T-helper 2 cell treated with Interferon-gamma antibody and Interleukin-4, amounts not matched to agents 5 μg/mL and 100 μg/mL, for 36 hours (primary cell): ENCODE measurements at regions not wholly inside any gene's neighbourhood (a gene's known extent, or its start where the extent isn't known, plus 50 kb on each side); places are given as distances from the start of the nearest gene placed in this dataset.
A peak's percentile ranks its signal among the peaks of the same experiment; 100 is the strongest.

ENCODE experiments used
- DNase-seq: peaks from one replicate; pipeline ENCODE4 v3.0.0; 2021; ENCODE audit warnings: low spot score
- H3K27ac Mint-ChIP-seq: one replicate; pipeline ENCODE4 v1.8.0; 2021; ENCODE audit warnings: mild to moderate bottlenecking, mixed read lengths
- H3K27me3 Mint-ChIP-seq: one replicate; pipeline ENCODE4 v1.8.0; 2021; ENCODE audit warnings: low read depth, mixed read lengths
- H3K36me3 Mint-ChIP-seq: one replicate; pipeline ENCODE4 v1.8.0; 2021; ENCODE audit warnings: low read depth, mixed read lengths
- H3K4me1 Mint-ChIP-seq: one replicate; pipeline ENCODE4 v1.8.0; 2021; ENCODE audit warnings: low read depth, mixed read lengths
- H3K4me3 Mint-ChIP-seq: one replicate; pipeline ENCODE4 v1.8.0; 2022; ENCODE audit warnings: mild to moderate bottlenecking, moderate library complexity, mixed read lengths
- H3K9me3 Mint-ChIP-seq: one replicate; pipeline ENCODE4 v1.8.0; 2021; ENCODE audit warnings: mixed read lengths

DNA sequence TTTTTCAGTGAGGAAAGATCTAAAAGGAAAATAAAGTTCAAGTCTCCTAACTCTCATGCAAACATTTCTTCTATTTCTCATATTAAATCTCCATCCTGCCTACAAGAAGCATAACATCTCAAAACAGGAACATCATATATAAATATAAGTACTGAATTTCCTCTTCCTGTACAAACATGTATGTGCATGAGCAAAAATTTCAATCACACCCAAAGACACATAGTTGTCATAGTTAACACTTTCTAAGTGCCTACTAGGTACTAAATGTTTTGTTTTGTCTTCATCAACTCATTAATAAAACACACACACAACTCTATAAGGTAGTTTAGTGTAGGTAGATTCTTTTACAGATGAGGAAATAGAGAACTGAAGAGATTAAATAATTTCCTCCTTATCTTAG is 237.1 kb upstream of the ADGRL2 start:
- Mint-ChIP-seq H3K9me3 (no peaks in the 10 kb centered on the region), H3K27ac (no peak overlapping the region), H3K36me3 (no peaks in the 10 kb centered on the region), H3K27me3 (no peaks in the 10 kb centered on the region), H3K4me1 (no peaks in the 10 kb centered on the region), H3K4me3 (no peak overlapping the region)
- DNase-seq: no peak

DNA sequence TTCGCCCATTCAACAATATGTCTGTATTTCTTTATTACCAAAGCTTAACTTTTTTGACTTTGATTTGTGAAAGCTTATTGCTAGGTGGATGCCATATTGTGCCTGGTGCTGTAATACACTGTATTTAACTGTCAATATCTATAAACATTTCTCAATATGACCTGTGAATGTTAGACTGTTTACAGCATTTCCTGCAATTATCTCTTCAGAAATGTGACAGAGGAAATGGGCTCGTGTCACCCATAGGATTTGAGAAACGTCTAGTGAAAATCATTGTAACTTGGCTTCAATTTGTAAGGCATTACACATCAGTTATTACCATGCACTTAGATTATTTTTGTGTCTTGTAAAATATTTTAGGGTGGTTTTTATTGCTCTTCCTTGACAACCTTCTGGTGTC is 237.8 kb upstream of the ADGRL2 start:
- Mint-ChIP-seq H3K4me3 (no peak overlapping the region), H3K27me3 (no peaks in the 10 kb centered on the region), H3K27ac (no peak overlapping the region), H3K4me1 (no peaks in the 10 kb centered on the region), H3K9me3 (no peaks in the 10 kb centered on the region), H3K36me3 (no peaks in the 10 kb centered on the region)
- DNase-seq: no peak

DNA sequence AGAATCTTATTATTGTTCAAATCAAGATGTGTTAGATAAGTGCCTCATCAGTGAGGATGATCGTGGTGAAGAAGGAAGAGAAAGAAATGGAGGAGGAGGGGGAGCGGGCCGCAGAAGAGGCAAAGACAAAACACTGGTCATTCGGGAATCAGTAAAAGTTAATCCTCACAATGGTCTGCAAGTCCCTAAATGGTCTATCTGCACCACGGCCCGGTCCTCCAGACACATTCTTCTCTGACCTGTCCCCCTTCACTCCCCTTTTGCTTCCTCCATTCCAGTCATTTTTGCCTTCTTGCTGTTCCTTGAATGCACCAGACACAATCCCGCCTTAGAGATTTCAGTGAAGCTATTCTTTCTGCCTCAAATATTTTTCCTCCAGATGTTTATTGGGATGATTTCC is 240.1 kb upstream of the ADGRL2 start:
- Mint-ChIP-seq H3K4me3 (no peak overlapping the region), H3K27me3 (no peaks in the 10 kb centered on the region), H3K36me3 (no peaks in the 10 kb centered on the region), H3K27ac (no peak overlapping the region), H3K9me3 (no peaks in the 10 kb centered on the region), H3K4me1 (no peaks in the 10 kb centered on the region)
- no peak for DNase-seq

DNA sequence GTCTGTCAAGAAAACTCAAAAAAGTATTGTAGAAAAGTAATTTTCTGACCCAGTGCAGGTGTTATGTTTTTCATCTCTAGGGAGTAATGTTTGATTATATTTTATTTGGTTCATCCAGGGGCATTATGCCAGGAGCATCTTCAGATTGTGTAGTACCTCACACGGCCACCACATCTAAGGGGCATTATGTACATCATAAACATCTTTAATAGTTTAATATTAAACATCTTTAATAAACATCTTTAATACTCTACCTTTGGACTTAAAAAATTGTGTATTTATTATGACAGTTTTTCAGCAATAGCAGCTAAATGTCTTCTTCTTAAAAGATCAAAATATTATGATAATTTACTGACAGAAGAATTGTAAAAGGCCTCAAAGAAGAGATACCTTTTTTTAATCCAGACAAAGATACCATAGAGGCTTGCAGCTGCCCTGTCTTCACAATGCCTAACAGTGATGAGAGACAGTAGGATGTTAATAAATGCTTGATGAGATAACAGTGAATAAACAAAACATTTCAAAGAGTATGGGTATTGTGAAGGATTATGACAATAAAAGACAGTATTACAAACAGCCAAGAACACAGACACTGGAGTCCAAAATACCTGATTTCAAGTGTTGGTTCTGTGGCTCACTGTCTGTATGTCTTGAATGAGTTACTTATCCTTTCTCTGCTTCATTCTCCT is 240.9 kb upstream of the ADGRL2 start:
- no peak overlapping the region for H3K4me3 Mint-ChIP-seq
- no peaks in the 10 kb centered on the region for H3K4me1 Mint-ChIP-seq
- DNase-seq: no peak
- no peaks in the 10 kb centered on the region for H3K9me3 Mint-ChIP-seq
- H3K27me3 Mint-ChIP-seq: no peaks in the 10 kb centered on the region
- H3K27ac Mint-ChIP-seq: no peak overlapping the region
- H3K36me3 Mint-ChIP-seq: no peaks in the 10 kb centered on the region

DNA sequence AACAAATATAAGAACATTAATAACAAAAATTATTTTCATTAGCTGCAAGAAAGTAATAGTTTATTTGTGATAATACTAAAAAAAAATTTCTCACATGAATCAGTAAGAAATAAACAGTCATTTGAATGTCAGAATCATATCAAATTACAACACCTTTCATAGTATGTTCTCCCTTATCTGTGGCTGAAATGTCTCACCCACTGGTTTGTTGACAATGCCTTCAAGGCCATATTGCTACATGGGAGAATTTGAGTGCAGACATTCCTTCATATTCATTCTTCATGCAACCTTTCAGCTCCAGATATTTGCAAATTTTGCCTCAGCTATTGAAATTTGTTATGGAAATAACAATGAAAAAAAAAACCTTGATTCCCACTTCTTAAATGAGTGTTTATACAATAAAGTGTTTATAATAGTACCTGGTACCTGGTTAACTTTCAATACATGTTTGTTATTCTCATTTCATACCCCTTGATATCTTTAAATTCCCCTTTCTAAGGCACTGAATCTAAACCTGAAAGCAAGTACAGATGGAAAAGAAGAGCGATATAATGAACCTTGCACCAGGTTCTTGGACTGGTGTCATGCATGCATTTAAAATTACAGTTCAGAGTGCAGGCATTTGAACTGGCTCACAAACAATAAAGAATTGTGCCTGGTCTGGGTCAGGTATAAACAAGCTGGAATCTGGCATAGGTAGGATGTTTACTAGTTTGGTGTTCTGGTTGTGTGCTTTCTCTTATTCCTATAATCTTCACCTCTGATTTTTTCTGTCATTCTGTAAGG is 242.2 kb upstream of the ADGRL2 start:
- H3K9me3 Mint-ChIP-seq: no peaks in the 10 kb centered on the region
- DNase-seq: no peak
- no peak overlapping the region for H3K27ac Mint-ChIP-seq
- no peaks in the 10 kb centered on the region for H3K36me3 Mint-ChIP-seq
- no peak overlapping the region for H3K4me3 Mint-ChIP-seq
- H3K4me1 Mint-ChIP-seq: no peaks in the 10 kb centered on the region
- H3K27me3 Mint-ChIP-seq: no peaks in the 10 kb centered on the region

DNA sequence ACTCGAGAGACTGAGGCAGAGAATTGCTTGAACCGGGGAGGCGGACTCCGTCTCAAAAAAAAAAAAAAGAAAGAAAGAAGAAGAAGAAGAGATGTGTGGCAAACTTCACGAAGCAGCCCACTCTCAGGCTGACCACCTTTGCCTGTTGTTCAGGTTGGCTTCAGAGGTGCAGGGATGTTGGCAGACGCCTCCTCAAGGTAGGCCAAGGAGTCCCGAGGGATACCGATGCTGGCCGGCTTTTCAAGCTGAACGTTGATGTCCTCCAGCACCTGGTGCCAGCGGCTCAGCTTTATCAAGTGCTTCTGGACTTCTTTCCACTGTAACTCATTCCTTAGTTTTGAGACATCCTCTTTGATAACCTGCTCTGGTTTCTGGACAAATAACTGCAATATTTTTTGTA is 243.8 kb upstream of the ADGRL2 start:
- no peak overlapping the region for H3K27ac Mint-ChIP-seq
- no peaks in the 10 kb centered on the region for H3K36me3 Mint-ChIP-seq
- H3K27me3 Mint-ChIP-seq: peaks cover 2% of the 10 kb centered on the region
- no peak overlapping the region for H3K4me3 Mint-ChIP-seq
- no peaks in the 10 kb centered on the region for H3K9me3 Mint-ChIP-seq
- no peaks in the 10 kb centered on the region for H3K4me1 Mint-ChIP-seq
- no peak for DNase-seq

DNA sequence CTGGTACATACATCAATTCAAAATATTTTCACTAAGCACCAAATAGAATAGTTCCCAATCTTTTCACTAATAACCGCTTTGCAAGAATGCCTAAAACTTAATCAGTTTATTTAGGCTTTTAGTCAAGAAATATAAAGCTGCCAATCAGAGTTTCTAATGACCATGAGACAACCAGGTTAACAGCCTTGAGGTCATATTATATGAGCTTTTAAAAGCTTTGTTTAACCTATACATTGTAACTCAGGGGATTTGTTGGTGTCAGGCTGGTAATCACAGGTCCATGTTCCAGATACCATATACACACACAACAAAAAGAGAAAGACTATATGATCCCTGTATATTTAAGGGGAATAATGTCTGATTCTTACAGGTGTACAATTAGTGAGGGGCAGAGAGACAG is 246.2 kb upstream of the ADGRL2 start:
- no peaks in the 10 kb centered on the region for H3K36me3 Mint-ChIP-seq
- no peak overlapping the region for H3K4me3 Mint-ChIP-seq
- H3K4me1 Mint-ChIP-seq: no peaks in the 10 kb centered on the region
- no peak for DNase-seq
- H3K9me3 Mint-ChIP-seq: no peaks in the 10 kb centered on the region
- no peak overlapping the region for H3K27ac Mint-ChIP-seq
- H3K27me3 Mint-ChIP-seq: peaks cover 2% of the 10 kb centered on the region

DNA sequence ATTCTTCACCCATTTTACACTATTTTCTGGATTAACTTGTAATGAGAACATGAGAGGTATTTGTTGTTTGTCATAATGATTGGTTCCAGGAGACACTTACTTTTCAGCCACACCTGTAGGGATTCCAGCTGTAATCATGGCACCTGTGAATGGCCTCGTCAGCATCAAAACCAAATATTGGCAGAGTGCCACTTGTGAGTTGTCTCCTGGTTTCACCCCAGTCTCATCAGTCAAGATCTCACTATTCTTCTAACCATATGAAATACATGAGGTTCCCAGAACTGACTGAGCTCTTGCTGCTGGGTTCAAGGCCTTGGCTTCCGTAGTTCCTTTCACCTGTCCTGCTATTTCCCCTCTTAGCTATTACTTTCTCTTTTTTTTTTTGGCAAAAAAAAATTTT is 246.6 kb upstream of the ADGRL2 start:
- H3K27me3 Mint-ChIP-seq: peaks cover 2% of the 10 kb centered on the region
- no peak overlapping the region for H3K4me3 Mint-ChIP-seq
- peaks cover under 1% of the 10 kb centered on the region for H3K4me1 Mint-ChIP-seq
- H3K27ac Mint-ChIP-seq: no peak overlapping the region
- H3K9me3 Mint-ChIP-seq: no peaks in the 10 kb centered on the region
- no peak for DNase-seq
- H3K36me3 Mint-ChIP-seq: no peaks in the 10 kb centered on the region

DNA sequence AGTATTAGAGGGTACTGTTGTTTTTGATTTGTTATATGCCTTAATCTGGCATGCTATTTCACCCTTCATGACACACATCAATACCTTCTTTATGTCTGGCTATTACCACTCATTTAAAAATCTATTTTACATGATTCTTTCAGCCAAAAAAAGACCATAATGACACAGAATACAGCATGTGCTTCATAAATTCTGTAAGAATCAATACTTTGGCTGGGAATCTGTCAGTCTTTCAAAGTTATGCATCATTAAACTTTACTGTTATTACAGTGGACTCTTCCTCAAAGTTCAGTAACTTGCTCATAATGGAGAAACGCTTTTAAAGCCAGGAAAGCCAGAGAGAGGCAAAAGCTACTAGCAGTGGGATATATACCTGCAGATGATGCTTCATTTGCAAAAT is 247.2 kb upstream of the ADGRL2 start:
- Mint-ChIP-seq H3K4me3 (no peak overlapping the region), H3K27ac (no peak overlapping the region), H3K36me3 (no peaks in the 10 kb centered on the region), H3K4me1 (peaks cover 3% of the 10 kb centered on the region), H3K27me3 (peaks cover 2% of the 10 kb centered on the region), H3K9me3 (no peaks in the 10 kb centered on the region)
- no peak for DNase-seq

DNA sequence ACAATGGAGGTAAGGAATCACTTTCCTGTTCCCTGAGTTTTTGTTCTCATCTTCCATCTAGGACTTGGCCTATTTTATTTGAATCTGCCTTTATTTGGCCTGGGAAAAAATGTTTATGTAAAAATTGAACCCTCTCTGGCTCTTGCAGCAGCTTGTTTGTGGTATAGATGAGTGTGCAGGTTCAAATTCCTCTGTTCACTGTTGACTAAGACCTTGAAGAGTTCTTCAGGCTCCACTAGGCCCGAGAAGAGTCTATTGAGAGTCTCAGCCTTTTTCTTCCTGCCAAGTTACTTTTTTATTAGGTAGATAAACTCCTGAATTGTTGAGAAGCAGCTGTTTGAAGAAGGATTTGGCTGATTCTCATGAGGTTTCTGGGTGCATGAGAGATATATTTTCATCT is 248.8 kb upstream of the ADGRL2 start:
- H3K4me1 Mint-ChIP-seq: peaks cover 7% of the 10 kb centered on the region
- no peak overlapping the region for H3K4me3 Mint-ChIP-seq
- H3K27ac Mint-ChIP-seq: no peak overlapping the region
- H3K27me3 Mint-ChIP-seq: peaks cover 2% of the 10 kb centered on the region
- no peaks in the 10 kb centered on the region for H3K9me3 Mint-ChIP-seq
- DNase-seq: no peak
- H3K36me3 Mint-ChIP-seq: no peaks in the 10 kb centered on the region

DNA sequence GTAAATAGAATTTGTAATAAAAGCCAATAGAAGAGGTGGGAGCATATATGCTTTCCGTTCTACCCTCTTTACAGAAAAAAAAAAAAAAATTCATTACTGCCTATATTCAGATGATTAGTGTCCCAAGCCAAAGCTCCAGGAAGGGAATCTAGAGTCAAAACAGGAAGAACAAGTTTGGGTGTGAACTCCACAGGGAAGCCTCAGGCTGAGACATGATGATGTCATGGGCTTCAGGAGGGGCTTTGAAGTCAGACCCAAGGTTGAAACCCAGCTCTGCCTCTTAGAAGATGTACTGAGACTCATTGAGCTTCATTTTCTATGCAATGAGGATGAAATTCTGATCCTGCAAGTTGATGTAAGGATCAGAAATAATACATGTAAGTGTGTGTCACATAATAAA is 250.0 kb upstream of the ADGRL2 start:
- no peaks in the 10 kb centered on the region for H3K36me3 Mint-ChIP-seq
- H3K9me3 Mint-ChIP-seq: no peaks in the 10 kb centered on the region
- no peak overlapping the region for H3K27ac Mint-ChIP-seq
- H3K4me1 Mint-ChIP-seq: peaks cover 7% of the 10 kb centered on the region
- H3K27me3 Mint-ChIP-seq: peaks cover 2% of the 10 kb centered on the region
- no peak overlapping the region for H3K4me3 Mint-ChIP-seq
- DNase-seq: no peak

DNA sequence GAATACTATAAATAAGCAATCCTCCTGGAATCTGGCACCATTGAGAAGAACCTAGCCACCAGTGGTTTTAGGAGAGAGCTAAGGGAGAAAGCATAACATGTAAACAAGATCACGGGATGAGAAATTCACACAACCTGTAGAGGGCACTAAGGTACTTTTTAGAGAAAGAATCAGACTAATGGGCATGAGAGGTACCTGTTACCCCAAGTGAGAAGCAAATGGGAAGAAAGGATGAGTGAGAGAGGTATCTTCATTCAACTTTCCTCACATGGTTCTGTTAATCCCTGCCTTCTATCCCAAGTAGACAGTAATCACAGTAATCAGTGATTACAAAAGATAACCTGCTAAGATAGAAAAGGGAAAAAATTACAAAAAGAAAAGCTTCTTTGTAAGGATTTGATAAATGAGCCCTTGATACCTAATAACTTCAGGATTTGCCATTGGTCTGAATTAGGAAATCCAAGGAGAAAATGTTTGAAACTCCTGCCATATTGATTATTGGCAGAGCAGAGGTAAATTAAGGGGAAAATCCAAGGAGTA is 251.1 kb upstream of the ADGRL2 start:
- H3K27me3 Mint-ChIP-seq: peaks cover 2% of the 10 kb centered on the region
- no peak overlapping the region for H3K4me3 Mint-ChIP-seq
- peaks cover 7% of the 10 kb centered on the region for H3K4me1 Mint-ChIP-seq
- H3K27ac Mint-ChIP-seq: no peak overlapping the region
- H3K36me3 Mint-ChIP-seq: no peaks in the 10 kb centered on the region
- no peak for DNase-seq
- no peaks in the 10 kb centered on the region for H3K9me3 Mint-ChIP-seq

DNA sequence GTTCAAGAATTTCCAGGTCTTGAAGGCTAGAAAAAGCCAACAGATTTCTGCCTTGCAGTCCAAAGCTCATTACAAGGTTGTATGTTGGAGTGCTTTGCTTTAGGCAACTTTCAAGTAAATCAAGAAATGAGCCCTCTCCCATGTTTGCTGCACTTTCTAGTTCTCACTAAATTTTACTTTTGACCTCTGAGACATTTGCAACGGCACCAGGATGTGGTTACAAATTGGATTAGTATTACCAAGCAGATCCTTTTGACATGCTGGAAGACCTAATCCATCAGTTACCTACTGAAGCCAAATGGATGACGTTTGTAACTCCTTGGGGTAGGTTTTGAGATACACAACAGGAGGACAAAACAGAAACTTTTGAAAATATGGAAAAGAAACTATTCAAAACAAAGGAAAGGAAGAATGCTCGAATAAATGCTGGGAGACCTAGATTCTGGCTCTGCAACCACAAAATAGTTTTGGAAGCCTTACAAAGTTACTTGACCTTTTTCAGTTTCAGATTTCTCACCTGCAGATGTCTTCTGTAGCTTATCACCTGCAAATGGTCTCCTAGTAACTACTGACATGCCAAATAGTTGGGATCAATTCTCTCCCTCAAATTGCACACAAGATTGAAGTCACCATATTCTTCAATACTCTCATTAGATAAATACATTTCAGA is 251.7 kb upstream of the ADGRL2 start:
- Mint-ChIP-seq H3K27me3 (peaks cover 2% of the 10 kb centered on the region), H3K4me3 (no peak overlapping the region), H3K36me3 (no peaks in the 10 kb centered on the region), H3K4me1 (peaks cover 7% of the 10 kb centered on the region), H3K9me3 (no peaks in the 10 kb centered on the region), H3K27ac (no peak overlapping the region)
- DNase-seq: peak; percentile 4

DNA sequence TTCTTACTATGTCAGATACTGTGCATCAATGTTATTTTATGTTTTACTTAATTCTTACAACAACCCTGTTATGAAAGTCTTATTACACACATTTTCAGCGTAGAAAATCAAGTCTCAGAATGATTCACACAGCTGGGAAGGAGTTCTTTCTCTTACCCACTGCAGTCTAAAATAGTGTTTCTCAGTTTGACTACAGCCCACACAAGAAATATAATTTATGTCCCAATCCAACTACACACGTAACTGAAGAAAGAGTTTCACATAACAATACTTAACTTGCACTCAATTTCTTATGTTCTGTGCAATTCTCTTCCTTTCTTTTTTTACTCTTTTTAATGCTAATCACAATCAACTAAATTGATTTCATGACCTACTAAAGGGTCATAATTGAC is 252.8 kb upstream of the ADGRL2 start:
- H3K4me3 Mint-ChIP-seq: no peak overlapping the region
- H3K4me1 Mint-ChIP-seq: peaks cover 7% of the 10 kb centered on the region
- DNase-seq: no peak
- no peaks in the 10 kb centered on the region for H3K36me3 Mint-ChIP-seq
- peaks cover 2% of the 10 kb centered on the region for H3K27me3 Mint-ChIP-seq
- no peaks in the 10 kb centered on the region for H3K9me3 Mint-ChIP-seq
- no peak overlapping the region for H3K27ac Mint-ChIP-seq
